B cell (primary cell): ENCODE measurements at regions not wholly inside any gene's neighbourhood (a gene's known extent, or its start where the extent isn't known, plus 50 kb on each side); places are given as distances from the start of the nearest gene placed in this dataset.

ENCODE experiments used
- ATAC-seq: fragments of 200-7000 bp; cut with Tn5 transposase; one replicate; pipeline ENCODE4 v1.10.0; 2021; ENCODE audit warnings: low read depth, mild to moderate bottlenecking, moderate number of reproducible peaks, moderate library complexity
- CTCF ChIA-PET: fragments of 350-600 bp; sonication (Branson Sonifier 250); formaldehyde crosslinking; loops from one replicate; lab custom pipeline; 2021; ENCODE audit warnings: antibody characterized with exemption, inconsistent platforms; lab: Charles Lee
- POLR2A ChIA-PET: fragments of 350-600 bp; sonication (Branson Sonifier 250); formaldehyde crosslinking; loops from one replicate; lab custom pipeline; 2021; ENCODE audit warnings: antibody characterized with exemption; lab: Charles Lee
- DNase-seq: peaks from one replicate; pipeline ENCODE4 v3.0.0; 2013
- H2AFZ ChIP-seq: 2 replicates; pipeline ENCODE4 v1.6.1; 2012; ENCODE audit warnings: mild to moderate bottlenecking, low read depth, low read length; ENCODE audit not compliant: insufficient read depth, poor library complexity, severe bottlenecking
- H3K27ac ChIP-seq, 2 donors: 1 replicate in 1 of 2; 2 replicates in 1 of 2; pipeline ENCODE4 v1.5.1; 2012 to 2013; ENCODE audit warnings: low read length in 2 of 2, mild to moderate bottlenecking in 2 of 2, moderate library complexity in 1 of 2
- H3K27me3 ChIP-seq, 4 experiments: fragments of 200-600 bp in 1 of 4; sonication (generic) in 1 of 4; replicated peaks in 1 of 4; 1 replicate in 2 of 4; 2 replicates in 2 of 4; pipeline versions ENCODE4 v1.6.1 to v1.7.0; 2013 to 2016; ENCODE audit warnings: low read length in 3 of 4, mild to moderate bottlenecking in 2 of 4, mixed read lengths in 1 of 4, moderate library complexity in 1 of 4; ENCODE audit not compliant: insufficient read depth in 4 of 4, control insufficient read depth in 3 of 4; ENCODE audit errors: control extremely low read depth in 1 of 4
- H3K36me3 ChIP-seq, 2 experiments: replicated peaks in 1 of 2; 1 replicate in 1 of 2; 2 replicates in 1 of 2; pipeline versions ENCODE4 v1.6.1 to v1.7.1; 2013; ENCODE audit warnings: low read length in 1 of 2; ENCODE audit not compliant: insufficient read depth in 2 of 2, control insufficient read depth in 1 of 2; ENCODE audit errors: control extremely low read depth in 1 of 2, extremely low read depth in 1 of 2
- H3K4me1 ChIP-seq, 2 donors: fragments of 200-600 bp in 1 of 2; sonication (generic) in 1 of 2; 1 replicate in 1 of 2; 2 replicates in 1 of 2; pipeline versions ENCODE4 v1.5.1 to v1.6.1; 2013 to 2017; ENCODE audit warnings: low read length in 2 of 2; ENCODE audit not compliant: control insufficient read depth in 2 of 2, insufficient read depth in 2 of 2
- H3K4me2 ChIP-seq: replicated peaks from 2 replicates; pipeline ENCODE3; 2012; ENCODE audit warnings: mild to moderate bottlenecking, low read depth, low read length; ENCODE audit not compliant: poor library complexity, severe bottlenecking
- H3K4me3 ChIP-seq, 5 experiments: fragments of 200-600 bp in 1 of 5; sonication (generic) in 1 of 5; 1 replicate in 3 of 5; 2 replicates in 2 of 5; pipeline versions ENCODE4 v1.5.1 to v1.7.0; 2011 to 2016; ENCODE audit warnings: low read length in 4 of 5, mild to moderate bottlenecking in 4 of 5, low read depth in 2 of 5, control low read depth in 1 of 5, moderate library complexity in 1 of 5; ENCODE audit not compliant: insufficient read depth in 1 of 5; ENCODE audit errors: control extremely low read depth in 1 of 5, extremely low read depth in 1 of 5
- H3K79me2 ChIP-seq: fragments of 200-600 bp; sonication (generic); one replicate; pipeline ENCODE4 v1.6.0; 2016; ENCODE audit warnings: low read length; ENCODE audit not compliant: control insufficient read depth, insufficient read depth
- H3K9ac ChIP-seq: fragments of 200-600 bp; sonication (generic); 2 replicates; pipeline ENCODE4 v1.6.1; 2017; ENCODE audit warnings: mild to moderate bottlenecking, low read length, moderate library complexity
- H3K9me3 ChIP-seq, 3 donors: one replicate each; pipeline versions ENCODE4 v1.6.1 to v1.7.1; 2013; ENCODE audit warnings: low read length in 2 of 3; ENCODE audit not compliant: control insufficient read depth in 2 of 3, insufficient read depth in 1 of 3; ENCODE audit errors: control extremely low read depth in 1 of 3
- H4K20me1 ChIP-seq: 2 replicates; pipeline ENCODE4 v1.6.0; 2012; ENCODE audit warnings: mild to moderate bottlenecking, low read length; ENCODE audit not compliant: insufficient read depth, control insufficient read depth, poor library complexity, severe bottlenecking
- H3K27ac Mint-ChIP-seq: one replicate; pipeline ENCODE4 v1.8.0; 2021; ENCODE audit warnings: mixed read lengths
- H3K27me3 Mint-ChIP-seq: one replicate; pipeline ENCODE4 v1.8.0; 2021; ENCODE audit warnings: mixed read lengths
- H3K4me1 Mint-ChIP-seq: one replicate; pipeline ENCODE4 v1.8.0; 2021; ENCODE audit warnings: mixed read lengths
- H3K4me3 Mint-ChIP-seq: one replicate; pipeline ENCODE4 v1.8.0; 2021; ENCODE audit warnings: mixed read lengths
- H3K9me3 Mint-ChIP-seq: one replicate; pipeline ENCODE4 v1.8.0; 2022; ENCODE audit warnings: mixed read lengths; ENCODE audit not compliant: insufficient read depth
- CTCF ChIP-seq: fragments of 200-600 bp; IDR thresholded peaks from one replicate; pipeline ENCODE4 v1.8.0; 2022; ENCODE audit warnings: antibody characterized with exemption, mild to moderate bottlenecking
- EZH2 ChIP-seq: IDR thresholded peaks from 2 replicates; pipeline ENCODE4 v1.6.1; 2012; ENCODE audit warnings: borderline replicate concordance, low read depth, mild to moderate bottlenecking, moderate library complexity, low read length; ENCODE audit not compliant: insufficient read depth, poor library complexity, severe bottlenecking
- WGBS: methylation state at CpG from one replicate; pipeline ENCODE4 v1.1.5; 2013; ENCODE audit warnings: missing lambda C conversion rate; ENCODE audit not compliant: insufficient coverage; 5-methylcytosine and 5-hydroxymethylcytosine counted together
- intact Hi-C: fragments of 100-400 bp; cut with micrococcal nuclease; formaldehyde crosslinking; loops from one replicate; pipeline ENCODE4 v1.10.0; 2022

- 80% methylated on average over 1 of the region's 2 CpGs for WGBS
- Mint-ChIP-seq H3K4me3 (no peak overlapping the region), H3K27me3 (no peaks in the 10 kb centered on the region), H3K27ac (no peak overlapping the region), H3K9me3 (peaks cover 10% of the 10 kb centered on the region), H3K4me1 (no peaks in the 10 kb centered on the region)
- ChIA-PET POLR2A (no interaction called here), CTCF (no interaction called here)
- Histone ChIP-seq H4K20me1 (no peaks in the 10 kb centered on the region), H3K9ac (no peak overlapping the region), H3K4me3 (no peak overlapping the region), H3K4me1 (no peaks in the 10 kb centered on the region), H2AFZ (no peak overlapping the region), H3K27me3 (no peaks in the 10 kb centered on the region), H3K36me3 (no peaks in the 10 kb centered on the region), H3K79me2 (no peaks in the 10 kb centered on the region), H3K4me2 (no peak overlapping the region), H3K27ac (no peak overlapping the region), H3K9me3 (peaks cover 1 to 34% (median 21%) of the 10 kb centered on the region in 3 donors)
- intact Hi-C loops, result no loop called here
- DNase-seq (no peak), ATAC-seq (no peak)
- TF ChIP-seq CTCF, result no peak
- TF ChIP-seq EZH2, result no peak
Measured at GRCh38 chr1:239982762-239983161, 108.9 kb upstream of the FMN2 start.

- no peaks in the 10 kb centered on the region for H3K27me3 Mint-ChIP-seq
- Histone ChIP-seq H3K4me3 (no peak overlapping the region), H3K79me2 (no peaks in the 10 kb centered on the region), H3K27ac (no peak overlapping the region), H3K36me3 (no peaks in the 10 kb centered on the region), H3K9ac (no peak overlapping the region), H3K27me3 (no peaks in the 10 kb centered on the region), H2AFZ (no peak overlapping the region), H3K4me1 (no peaks in the 10 kb centered on the region), H3K9me3 (peaks cover 1 to 31% (median 16%) of the 10 kb centered on the region in 3 donors), H3K4me2 (no peak overlapping the region), H4K20me1 (no peaks in the 10 kb centered on the region)
- WGBS, result no CpG with 5 or more reads among the region's 4 CpGs
- no peak for ATAC-seq
- H3K27ac Mint-ChIP-seq, result no peak overlapping the region
- no peaks in the 10 kb centered on the region for H3K4me1 Mint-ChIP-seq
- no peak for DNase-seq
- ChIA-PET CTCF (no interaction called here), POLR2A (no interaction called here)
- no peak overlapping the region for H3K4me3 Mint-ChIP-seq
- intact Hi-C loops, result no loop called here
- TF ChIP-seq EZH2, result no peak
- TF ChIP-seq CTCF, result no peak
- H3K9me3 Mint-ChIP-seq, result peaks cover 4% of the 10 kb centered on the region
Measured at GRCh38 chr1:239985044-239985443, 106.6 kb upstream of the FMN2 start.
